Tibial artery (tissue), 4 donors: ENCODE measurements at regions not wholly inside any gene's neighbourhood (a gene's known extent, or its start where the extent isn't known, plus 50 kb on each side); places are given as distances from the start of the nearest gene placed in this dataset.

Experiments
- DNase-seq, 2 donors: peaks; one replicate each; pipeline ENCODE4 v3.0.0-alpha.2; 2019
- H3K27ac ChIP-seq, 2 donors: fragments of 200-600 bp; sonication (generic) in 1 of 2; 1 replicate in 1 of 2; 2 replicates in 1 of 2; pipeline ENCODE4 v1.5.1; 2018 to 2019; ENCODE audit warnings: mild to moderate bottlenecking in 1 of 2
- H3K27me3 ChIP-seq, 2 donors: fragments of 200-600 bp; sonication (generic) in 1 of 2; one replicate each; pipeline versions ENCODE4 v1.5.1 to v1.6.0; 2016 to 2019
- H3K36me3 ChIP-seq, 3 donors: fragments of 200-600 bp; sonication (generic) in 2 of 3; one replicate each; pipeline ENCODE4 v1.5.1; 2016 to 2019; ENCODE audit warnings: mild to moderate bottlenecking in 2 of 3
- H3K4me1 ChIP-seq, 4 donors: fragments of 200-600 bp; sonication (generic) in 2 of 4; 1 replicate in 3 of 4; 2 replicates in 1 of 4; pipeline ENCODE4 v1.5.1; 2016 to 2019
- H3K4me3 ChIP-seq, 2 donors: fragments of 200-600 bp; sonication (generic) in 1 of 2; 1 replicate in 1 of 2; 2 replicates in 1 of 2; pipeline ENCODE4 v1.5.1; 2018 to 2019; ENCODE audit warnings: mild to moderate bottlenecking in 2 of 2
- H3K9me3 ChIP-seq, 3 donors: fragments of 200-600 bp; sonication (generic) in 1 of 3; one replicate each; pipeline ENCODE4 v1.5.1; 2016 to 2019
- CTCF ChIP-seq, 2 experiments: fragments of 200-600 bp in 1 of 2; fragments of 450-650 bp in 1 of 2; IDR thresholded peaks; one replicate each; pipeline ENCODE4 v1.5.1; 2017 to 2019; ENCODE audit warnings: antibody characterized with exemption in 2 of 2, mild to moderate bottlenecking in 1 of 2, moderate library complexity in 1 of 2
- intact Hi-C: fragments of 100-400 bp; cut with DNase I; formaldehyde crosslinking; loops from one replicate; pipeline ENCODE4 v1.15.0; 2023; ENCODE audit warnings: low total_unique reads

- H3K4me3 ChIP-seq: no peak overlapping the region
- H3K4me1 ChIP-seq: no peaks in the 10 kb centered on the region
- no peaks in the 10 kb centered on the region for H3K36me3 ChIP-seq
- DNase-seq: no peak
- TF ChIP-seq CTCF (IDR thresholded peaks at IDR 0.05): no peak
- H3K9me3 ChIP-seq: no peaks in the 10 kb centered on the region
- no peaks in the 10 kb centered on the region for H3K27me3 ChIP-seq
- no peak overlapping the region for H3K27ac ChIP-seq
- intact Hi-C loops: no loop called here
Measured at GRCh38 chr6:95841560-95841959, 174.2 kb upstream of the FUT9 start.

GRCh38 chr6:95846652-95847051 lies 169.1 kb upstream of the FUT9 start:
- no peak for DNase-seq
- H3K27me3 ChIP-seq: no peaks in the 10 kb centered on the region
- intact Hi-C loops: no loop called here

GRCh38 chr6:95847061-95847460 lies 168.7 kb upstream of the FUT9 start:
- no peak for DNase-seq
- Histone ChIP-seq H3K36me3 (no peaks in the 10 kb centered on the region), H3K27ac (no peak overlapping the region), H3K4me1 (peaks cover 0 to 4% (median 0%) of the 10 kb centered on the region in 4 donors), H3K9me3 (no peaks in the 10 kb centered on the region), H3K27me3 (no peaks in the 10 kb centered on the region), H3K4me3 (no peak overlapping the region)
- intact Hi-C loops: no loop called here
- TF ChIP-seq CTCF (IDR thresholded peaks at IDR 0.05): no peak

More at GRCh38 chr6:95846652-95847051, 169.1 kb upstream of the FUT9 start:
- no peaks in the 10 kb centered on the region for H3K9me3 ChIP-seq
- peaks cover 0 to 4% (median 0%) of the 10 kb centered on the region in 4 donors for H3K4me1 ChIP-seq
- no peaks in the 10 kb centered on the region for H3K36me3 ChIP-seq
- H3K27ac ChIP-seq: no peak overlapping the region
- TF ChIP-seq CTCF (IDR thresholded peaks at IDR 0.05): no peak
- no peak overlapping the region for H3K4me3 ChIP-seq

GRCh38 chr6:95848717-95849116 lies 167.1 kb upstream of the FUT9 start:
- no peaks in the 10 kb centered on the region for H3K9me3 ChIP-seq
- TF ChIP-seq CTCF (IDR thresholded peaks at IDR 0.05): no peak
- no peak overlapping the region for H3K27ac ChIP-seq
- H3K4me1 ChIP-seq: peaks cover 0 to 4% (median 0%) of the 10 kb centered on the region in 4 donors
- no peak overlapping the region for H3K4me3 ChIP-seq
- no peaks in the 10 kb centered on the region for H3K27me3 ChIP-seq
- intact Hi-C loops: no loop called here
- no peaks in the 10 kb centered on the region for H3K36me3 ChIP-seq
- DNase-seq: no peak

GRCh38 chr6:95856876-95857364 lies 158.9 kb upstream of the FUT9 start:
- Histone ChIP-seq H3K4me3 (no peak overlapping the region), H3K9me3 (peaks cover 0 to 8% (median 0%) of the 10 kb centered on the region in 3 donors), H3K4me1 (no peaks in the 10 kb centered on the region), H3K27me3 (no peaks in the 10 kb centered on the region), H3K36me3 (no peaks in the 10 kb centered on the region), H3K27ac (no peak overlapping the region)
- no peak for DNase-seq
- no peak for TF ChIP-seq CTCF (IDR thresholded peaks at IDR 0.05)
- intact Hi-C loops: no loop called here

- H3K4me3 ChIP-seq: no peak overlapping the region
- no peaks in the 10 kb centered on the region for H3K4me1 ChIP-seq
- intact Hi-C loops: no loop called here
- no peaks in the 10 kb centered on the region for H3K27me3 ChIP-seq
- no peak overlapping the region for H3K27ac ChIP-seq
- no peak for DNase-seq
- no peaks in the 10 kb centered on the region for H3K9me3 ChIP-seq
- H3K36me3 ChIP-seq: no peaks in the 10 kb centered on the region
- no peak for TF ChIP-seq CTCF (IDR thresholded peaks at IDR 0.05)
Measured at GRCh38 chr6:95865857-95866256, 149.9 kb upstream of the FUT9 start.
